ENCODE measurements at regions not wholly inside any gene's neighbourhood (a gene's known extent, or its start where the extent isn't known, plus 50 kb on each side); places are given as distances from the start of the nearest gene placed in this dataset.

DNA sequence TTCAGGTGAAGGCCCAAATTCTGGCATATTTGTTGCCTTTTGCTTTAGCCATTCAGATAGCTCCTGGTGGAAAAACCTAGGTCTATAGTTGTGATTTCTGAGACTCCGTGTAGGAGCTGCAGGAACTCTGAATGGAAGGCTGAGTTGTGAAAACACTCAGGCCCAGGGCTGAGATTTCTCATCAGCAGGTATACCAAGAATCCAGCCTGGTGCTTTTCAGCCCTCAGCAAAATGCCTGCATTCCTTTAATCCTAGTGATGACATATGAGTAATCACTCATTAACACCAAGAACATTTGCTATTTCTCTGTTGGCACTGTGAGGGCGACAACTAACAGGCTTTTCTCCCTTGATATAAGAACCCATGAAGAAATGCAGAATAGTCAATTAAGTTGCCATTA lies 546.1 kb upstream of the MAN1A1 start:
- H3K36me3 ChIP-seq (ENCODE audit: insufficient read depth): no peaks in the 10 kb centered on the region
- H3F3A ChIP-seq (replicated peaks; ENCODE audit: low read depth): no peaks in the 10 kb centered on the region
- no peak for TF ChIP-seq ZNF114 (CRISPR knock-in tag; IDR thresholded peaks at IDR 0.05)
- H3K27me3 Mint-ChIP-seq (ENCODE audit: insufficient read depth, low read depth, poor library complexity): peaks cover 2% of the 10 kb centered on the region
- H3K4me3 Mint-ChIP-seq: no peak overlapping the region
- H3K4me1 ChIP-seq (ENCODE audit: insufficient read depth): no peaks in the 10 kb centered on the region
- H3K27me3 ChIP-seq (ENCODE audit: insufficient read depth): no peaks in the 10 kb centered on the region
- H3K36me3 Mint-ChIP-seq (ENCODE audit: low read depth): no peaks in the 10 kb centered on the region
- no peak overlapping the region for H3K4me2 ChIP-seq
- H3K9me3 Mint-ChIP-seq: no peaks in the 10 kb centered on the region; the same call in 2 of the 3 replicates
- DNase-seq (ENCODE audit: low spot score): no peak
- no peak overlapping the region for H3K27ac ChIP-seq (ENCODE audit: low read depth)
- ATAC-seq: no peak
- no peak overlapping the region for H2AFZ ChIP-seq
- H4K20me1 ChIP-seq (replicated peaks; ENCODE audit: insufficient read depth): no peaks in the 10 kb centered on the region
- H3K9me2 ChIP-seq (ENCODE audit: insufficient read depth): no peaks in the 10 kb centered on the region; the same call in 1 of the 2 replicates
- H3K4me3 ChIP-seq: no peak overlapping the region
- H3K79me2 ChIP-seq (replicated peaks; ENCODE audit: insufficient read depth): no peaks in the 10 kb centered on the region
- H3K4me1 Mint-ChIP-seq: peaks cover 14% of the 10 kb centered on the region
- H3K27ac Mint-ChIP-seq: no peak overlapping the region

DNA sequence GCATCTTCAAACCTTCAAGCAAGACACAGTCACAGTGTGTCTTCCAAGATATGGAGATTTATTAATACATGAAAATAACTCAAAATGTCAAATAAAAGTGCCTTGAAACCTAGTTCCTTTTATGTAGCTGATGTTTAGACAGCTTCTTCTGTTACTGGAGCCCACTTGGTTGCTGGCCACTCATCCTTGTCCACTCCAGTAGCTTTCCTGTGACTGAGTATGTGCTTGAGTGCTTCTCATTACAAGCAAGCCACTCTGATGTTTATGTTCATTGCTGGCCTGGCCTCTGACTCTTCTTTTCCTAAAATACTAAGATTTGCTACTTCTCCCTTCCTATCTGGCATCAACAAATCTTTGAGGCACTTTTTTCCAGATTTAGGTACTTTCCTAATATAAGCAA lies 545.2 kb upstream of the MAN1A1 start:
- no peaks in the 10 kb centered on the region for H3K36me3 Mint-ChIP-seq (ENCODE audit: low read depth)
- no peak overlapping the region for H3K4me2 ChIP-seq
- H3K36me3 ChIP-seq (ENCODE audit: insufficient read depth): no peaks in the 10 kb centered on the region
- peaks cover 2% of the 10 kb centered on the region for H3K27me3 Mint-ChIP-seq (ENCODE audit: insufficient read depth, low read depth, poor library complexity)
- no peak overlapping the region for H2AFZ ChIP-seq
- TF ChIP-seq, protein P1, sequence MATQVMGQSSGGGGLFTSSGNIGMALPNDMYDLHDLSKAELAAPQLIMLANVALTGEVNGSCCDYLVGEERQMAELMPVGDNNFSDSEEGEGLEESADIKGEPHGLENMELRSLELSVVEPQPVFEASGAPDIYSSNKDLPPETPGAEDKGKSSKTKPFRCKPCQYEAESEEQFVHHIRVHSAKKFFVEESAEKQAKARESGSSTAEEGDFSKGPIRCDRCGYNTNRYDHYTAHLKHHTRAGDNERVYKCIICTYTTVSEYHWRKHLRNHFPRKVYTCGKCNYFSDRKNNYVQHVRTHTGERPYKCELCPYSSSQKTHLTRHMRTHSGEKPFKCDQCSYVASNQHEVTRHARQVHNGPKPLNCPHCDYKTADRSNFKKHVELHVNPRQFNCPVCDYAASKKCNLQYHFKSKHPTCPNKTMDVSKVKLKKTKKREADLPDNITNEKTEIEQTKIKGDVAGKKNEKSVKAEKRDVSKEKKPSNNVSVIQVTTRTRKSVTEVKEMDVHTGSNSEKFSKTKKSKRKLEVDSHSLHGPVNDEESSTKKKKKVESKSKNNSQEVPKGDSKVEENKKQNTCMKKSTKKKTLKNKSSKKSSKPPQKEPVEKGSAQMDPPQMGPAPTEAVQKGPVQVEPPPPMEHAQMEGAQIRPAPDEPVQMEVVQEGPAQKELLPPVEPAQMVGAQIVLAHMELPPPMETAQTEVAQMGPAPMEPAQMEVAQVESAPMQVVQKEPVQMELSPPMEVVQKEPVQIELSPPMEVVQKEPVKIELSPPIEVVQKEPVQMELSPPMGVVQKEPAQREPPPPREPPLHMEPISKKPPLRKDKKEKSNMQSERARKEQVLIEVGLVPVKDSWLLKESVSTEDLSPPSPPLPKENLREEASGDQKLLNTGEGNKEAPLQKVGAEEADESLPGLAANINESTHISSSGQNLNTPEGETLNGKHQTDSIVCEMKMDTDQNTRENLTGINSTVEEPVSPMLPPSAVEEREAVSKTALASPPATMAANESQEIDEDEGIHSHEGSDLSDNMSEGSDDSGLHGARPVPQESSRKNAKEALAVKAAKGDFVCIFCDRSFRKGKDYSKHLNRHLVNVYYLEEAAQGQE (IDR thresholded peaks at IDR 0.05; ENCODE audit: unreplicated experiment): no peak
- no peak for TF ChIP-seq EZH2 (IDR thresholded peaks at IDR 0.05; ENCODE audit: low read depth, unreplicated experiment)
- TF ChIP-seq CREB1 (CRISPR knock-in tag; IDR thresholded peaks at IDR 0.05; ENCODE audit: low read depth): no peak
- TF ChIP-seq STAT1 (IDR thresholded peaks at IDR 0.05; ENCODE audit: unreplicated experiment): no peak
- no peak for TF ChIP-seq NANOG (IDR thresholded peaks at IDR 0.05; ENCODE audit: borderline replicate concordance)
- TF ChIP-seq ZNF114 (CRISPR knock-in tag; IDR thresholded peaks at IDR 0.05): no peak
- TF ChIP-seq EZH2phosphoT487 (IDR thresholded peaks at IDR 0.05; ENCODE audit: unreplicated experiment): no peak
- no peak overlapping the region for H3K27ac ChIP-seq (ENCODE audit: low read depth)
- no peak overlapping the region for H3K4me3 ChIP-seq
- no peaks in the 10 kb centered on the region for H3K27me3 ChIP-seq (ENCODE audit: insufficient read depth)
- H4K20me1 ChIP-seq (replicated peaks; ENCODE audit: insufficient read depth): no peaks in the 10 kb centered on the region
- no peaks in the 10 kb centered on the region for H3F3A ChIP-seq (replicated peaks; ENCODE audit: low read depth)
- no peaks in the 10 kb centered on the region for H3K79me2 ChIP-seq (replicated peaks; ENCODE audit: insufficient read depth)
- no peak overlapping the region for H3K4me3 Mint-ChIP-seq
- no peak for ATAC-seq
- H3K9me2 ChIP-seq (ENCODE audit: insufficient read depth): no peaks in the 10 kb centered on the region; the same call in 1 of the 2 replicates
- peaks cover 14% of the 10 kb centered on the region for H3K4me1 Mint-ChIP-seq
- no peaks in the 10 kb centered on the region for H3K4me1 ChIP-seq (ENCODE audit: insufficient read depth)
- no peaks in the 10 kb centered on the region; the same call in 2 of the 3 replicates for H3K9me3 Mint-ChIP-seq
- no peak overlapping the region for H3K27ac Mint-ChIP-seq
- no peak for DNase-seq (ENCODE audit: low spot score)

DNA sequence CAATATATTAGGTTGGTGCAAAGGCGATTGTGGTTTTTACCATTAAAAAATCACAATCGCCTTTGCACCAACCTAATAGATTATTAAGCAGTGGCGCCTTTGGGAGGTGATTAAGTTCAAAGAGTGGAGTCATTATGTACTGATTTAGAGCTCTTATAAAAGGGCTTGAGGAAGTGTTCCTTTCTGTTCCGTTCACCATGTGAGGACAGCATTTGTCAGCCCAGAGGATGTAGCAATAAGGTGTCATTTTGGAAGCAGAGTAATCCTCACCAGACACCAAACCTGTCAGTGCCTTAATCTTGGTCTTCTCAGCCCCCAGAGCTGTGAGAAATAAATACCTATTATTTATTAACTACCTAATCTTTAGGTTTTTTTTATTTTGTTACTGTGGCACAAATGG lies 542.1 kb upstream of the MAN1A1 start:
- ATAC-seq (no peak), DNase-seq (ENCODE audit: low spot score) (no peak)
- no peak overlapping the region for H3K27ac Mint-ChIP-seq
- peaks cover 2% of the 10 kb centered on the region for H3K27me3 Mint-ChIP-seq (ENCODE audit: insufficient read depth, low read depth, poor library complexity)
- H3K9me3 Mint-ChIP-seq: no peaks in the 10 kb centered on the region; the same call in 2 of the 3 replicates
- H3K36me3 Mint-ChIP-seq (ENCODE audit: low read depth): no peaks in the 10 kb centered on the region
- TF ChIP-seq ZNF331 (CRISPR knock-in tag; IDR thresholded peaks at IDR 0.05; ENCODE audit: low read depth): no peak
- Histone ChIP-seq H3K9me2 (ENCODE audit: insufficient read depth) (no peaks in the 10 kb centered on the region; the same call in 1 of the 2 replicates), H3K4me1 (ENCODE audit: insufficient read depth) (no peaks in the 10 kb centered on the region), H3K27me3 (ENCODE audit: insufficient read depth) (no peaks in the 10 kb centered on the region), H3K36me3 (ENCODE audit: insufficient read depth) (no peaks in the 10 kb centered on the region), H2AFZ (no peak overlapping the region), H3K27ac (ENCODE audit: low read depth) (no peak overlapping the region), H3K4me3 (no peak overlapping the region), H3F3A (replicated peaks; ENCODE audit: low read depth) (no peaks in the 10 kb centered on the region), H3K4me2 (no peak overlapping the region), H3K79me2 (replicated peaks; ENCODE audit: insufficient read depth) (no peaks in the 10 kb centered on the region), H4K20me1 (replicated peaks; ENCODE audit: insufficient read depth) (no peaks in the 10 kb centered on the region)
- no peak overlapping the region for H3K4me3 Mint-ChIP-seq
- no peaks in the 10 kb centered on the region; the same call in 2 of the 3 replicates for H3K4me1 Mint-ChIP-seq
